H1 (cell line): ENCODE measurements at regions not wholly inside any gene's neighbourhood (a gene's known extent, or its start where the extent isn't known, plus 50 kb on each side); places are given as distances from the start of the nearest gene placed in this dataset.

Experiments
- SIN3A ChIP-seq, 2 experiments: IDR thresholded peaks in 1 of 2; conservative IDR thresholded peaks in 1 of 2; 2 replicates each; pipeline ENCODE4 v1.6.1; 2011 to 2012; ENCODE audit warnings: low read length in 2 of 2, improper control_type of control experiment in 1 of 2, low read depth in 1 of 2, mild to moderate bottlenecking in 1 of 2

GRCh38 chr4:117488692-117489091 lies 403.3 kb upstream of the TRAM1L1 start (continued):
- no peak for TF ChIP-seq SIN3A (conservative IDR thresholded peaks at IDR 0.05 in 1 of 2, IDR thresholded peaks at IDR 0.05 in 1 of 2; ENCODE audit: low read depth in 1 of 2, low read length in 2 of 2)
